DMS53 treated with DMSO at 0.1 percent for 48 hours (cell line): ENCODE measurements at regions not wholly inside any gene's neighbourhood (a gene's known extent, or its start where the extent isn't known, plus 50 kb on each side); places are given as distances from the start of the nearest gene placed in this dataset.

ENCODE experiments used
- DNase-seq: peaks from one replicate; lab custom pipeline; 2025; ENCODE audit not compliant: unreplicated experiment; lab: John Stamatoyannopoulos, UW

GRCh38 chr4:146029939-146030710, 91.5 kb upstream of the ZNF827 start:
- peak; percentile 37 for DNase-seq

- DNase-seq, result no peak
Measured at GRCh38 chr4:146029147-146029546, 90.5 kb upstream of the ZNF827 start.

GRCh38 chr4:146027761-146028160, 89.1 kb upstream of the ZNF827 start:
- DNase-seq, result no peak

- DNase-seq, result no peak
Measured at GRCh38 chr4:146023334-146023967, 84.8 kb upstream of the ZNF827 start.

GRCh38 chr4:146022541-146022940, 83.9 kb upstream of the ZNF827 start:
- no peak for DNase-seq

- no peak for DNase-seq
Measured at GRCh38 chr4:146018247-146018646, 79.6 kb upstream of the ZNF827 start.

- DNase-seq, result no peak
Measured at GRCh38 chr4:146004730-146005129, 66.1 kb upstream of the ZNF827 start.

- no peak for DNase-seq
Measured at GRCh38 chr4:145988628-145989027, 50.0 kb upstream of the ZNF827 start.
